ENCODE measurements at regions not wholly inside any gene's neighbourhood (a gene's known extent, or its start where the extent isn't known, plus 50 kb on each side); places are given as distances from the start of the nearest gene placed in this dataset.

DNA sequence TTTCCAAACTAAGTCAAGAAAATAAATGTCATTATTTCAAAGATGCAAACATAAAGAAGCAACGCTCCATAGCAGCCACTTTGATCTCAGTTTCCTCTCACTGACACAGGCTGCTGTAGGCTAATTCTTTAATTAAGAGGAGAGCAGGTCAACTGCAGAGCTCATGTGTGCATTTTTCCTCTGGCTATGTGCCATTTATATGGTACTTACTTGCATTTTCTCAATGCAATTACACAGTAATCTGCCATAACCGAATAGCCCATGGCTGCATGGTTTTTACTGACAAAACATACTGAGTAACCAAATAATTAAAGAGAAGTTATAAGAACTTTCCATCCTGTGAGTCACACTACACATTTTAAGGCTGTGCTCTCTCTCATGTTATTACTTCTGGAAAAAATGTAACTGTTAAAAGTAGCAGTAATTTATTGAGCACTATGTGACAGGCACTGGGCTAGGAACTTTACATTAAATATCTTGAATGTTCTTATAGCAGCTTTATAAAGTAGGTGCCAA lies 122.0 kb downstream of the ELAPOR2 start:
- Histone ChIP-seq H3K27me3 (ENCODE audit: control insufficient read depth, insufficient read depth, low read length) (no peaks in the 10 kb centered on the region), H3K9ac (ENCODE audit: low read length) (no peak overlapping the region), H3K4me1 (ENCODE audit: control insufficient read depth, insufficient read depth, low read length) (no peaks in the 10 kb centered on the region), H3K36me3 (ENCODE audit: control insufficient read depth, insufficient read depth, low read length) (no peaks in the 10 kb centered on the region), H3K4me3 (ENCODE audit: low read length) (no peak overlapping the region), H3K27ac (ENCODE audit: low read depth, low read length) (no peak overlapping the region)

DNA sequence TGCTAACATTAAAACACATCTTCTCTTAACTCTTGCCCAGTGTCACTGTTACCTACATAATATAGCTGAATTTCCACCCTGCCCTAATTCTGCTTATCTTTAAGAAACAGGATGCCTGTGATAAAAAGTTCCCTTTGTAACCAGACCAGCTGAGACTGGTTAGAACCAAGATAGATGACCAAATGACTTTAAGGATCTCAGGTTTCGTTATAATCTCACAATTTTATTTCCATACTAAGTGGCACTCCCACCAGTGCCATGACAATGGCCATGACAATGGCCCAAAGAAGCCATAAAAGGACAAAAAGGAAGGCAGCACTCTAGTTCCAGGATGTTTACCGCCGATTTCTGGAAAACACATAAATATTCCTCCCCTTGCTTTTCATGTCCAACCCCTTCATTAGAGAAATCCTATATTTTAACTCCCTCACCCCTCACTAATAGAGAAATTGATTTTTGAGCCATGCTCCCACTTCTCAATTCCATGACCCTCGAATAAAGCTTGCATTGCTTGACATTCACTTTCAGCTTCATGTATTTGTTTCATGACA lies 126.1 kb downstream of the ELAPOR2 start:
- Histone ChIP-seq H3K27me3 (ENCODE audit: control insufficient read depth, insufficient read depth, low read length) (no peaks in the 10 kb centered on the region), H3K4me1 (ENCODE audit: control insufficient read depth, insufficient read depth, low read length) (no peaks in the 10 kb centered on the region), H3K9ac (ENCODE audit: low read length) (no peak overlapping the region), H3K27ac (ENCODE audit: low read depth, low read length) (no peak overlapping the region), H3K36me3 (ENCODE audit: control insufficient read depth, insufficient read depth, low read length) (no peaks in the 10 kb centered on the region), H3K4me3 (ENCODE audit: low read length) (no peak overlapping the region)

DNA sequence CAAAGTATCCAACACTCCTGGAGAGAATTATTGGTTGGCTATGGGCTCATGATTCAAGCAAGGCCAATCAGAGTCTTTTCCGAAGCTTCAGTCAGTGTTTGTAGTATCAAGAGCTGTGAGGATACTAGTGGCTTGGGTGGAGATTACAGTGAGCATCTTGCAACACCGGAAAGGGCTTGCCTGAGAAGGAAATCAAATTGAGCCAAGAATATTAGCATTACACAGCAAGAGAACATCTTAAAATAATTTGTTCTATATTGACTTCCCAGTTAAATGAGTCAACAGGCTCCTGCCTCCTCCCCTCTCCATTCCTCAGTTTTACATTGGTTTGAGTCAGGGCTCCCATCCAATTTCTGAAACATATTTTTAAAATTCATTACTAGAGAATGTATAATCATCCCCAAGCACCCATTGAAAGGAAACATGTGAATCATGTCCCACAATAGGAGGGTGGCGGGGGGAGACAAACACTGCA lies 127.4 kb downstream of the ELAPOR2 start:
- no peak overlapping the region for H3K9ac ChIP-seq (ENCODE audit: low read length)
- H3K36me3 ChIP-seq (ENCODE audit: control insufficient read depth, insufficient read depth, low read length) = no peaks in the 10 kb centered on the region
- H3K4me3 ChIP-seq (ENCODE audit: low read length) = no peak overlapping the region
- H3K27me3 ChIP-seq (ENCODE audit: control insufficient read depth, insufficient read depth, low read length) = no peaks in the 10 kb centered on the region
- no peaks in the 10 kb centered on the region for H3K4me1 ChIP-seq (ENCODE audit: control insufficient read depth, insufficient read depth, low read length)
- H3K27ac ChIP-seq (ENCODE audit: low read depth, low read length) = no peak overlapping the region

DNA sequence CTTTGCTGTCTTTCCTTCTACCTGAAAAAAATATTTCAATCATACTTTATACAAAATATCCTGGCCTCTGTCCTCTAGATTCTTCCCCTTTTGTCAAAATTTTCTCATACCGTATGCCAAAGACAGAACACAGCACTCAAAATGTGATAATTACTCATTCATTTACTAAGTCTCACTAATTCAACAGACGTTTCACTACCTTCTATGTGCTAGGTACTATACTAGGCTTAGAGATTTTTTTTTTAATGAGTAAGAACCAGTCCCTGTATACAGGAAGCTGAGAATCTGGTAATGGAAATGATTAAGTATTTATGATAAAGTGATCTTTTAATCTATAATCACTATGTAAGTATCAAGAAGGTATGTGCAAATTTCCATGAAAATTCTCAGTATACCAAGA lies 128.0 kb downstream of the ELAPOR2 start:
- no peak overlapping the region for H3K27ac ChIP-seq (ENCODE audit: low read depth, low read length)
- H3K36me3 ChIP-seq (ENCODE audit: control insufficient read depth, insufficient read depth, low read length) = no peaks in the 10 kb centered on the region
- H3K27me3 ChIP-seq (ENCODE audit: control insufficient read depth, insufficient read depth, low read length) = no peaks in the 10 kb centered on the region
- no peaks in the 10 kb centered on the region for H3K4me1 ChIP-seq (ENCODE audit: control insufficient read depth, insufficient read depth, low read length)
- no peak overlapping the region for H3K9ac ChIP-seq (ENCODE audit: low read length)
- H3K4me3 ChIP-seq (ENCODE audit: low read length) = no peak overlapping the region

DNA sequence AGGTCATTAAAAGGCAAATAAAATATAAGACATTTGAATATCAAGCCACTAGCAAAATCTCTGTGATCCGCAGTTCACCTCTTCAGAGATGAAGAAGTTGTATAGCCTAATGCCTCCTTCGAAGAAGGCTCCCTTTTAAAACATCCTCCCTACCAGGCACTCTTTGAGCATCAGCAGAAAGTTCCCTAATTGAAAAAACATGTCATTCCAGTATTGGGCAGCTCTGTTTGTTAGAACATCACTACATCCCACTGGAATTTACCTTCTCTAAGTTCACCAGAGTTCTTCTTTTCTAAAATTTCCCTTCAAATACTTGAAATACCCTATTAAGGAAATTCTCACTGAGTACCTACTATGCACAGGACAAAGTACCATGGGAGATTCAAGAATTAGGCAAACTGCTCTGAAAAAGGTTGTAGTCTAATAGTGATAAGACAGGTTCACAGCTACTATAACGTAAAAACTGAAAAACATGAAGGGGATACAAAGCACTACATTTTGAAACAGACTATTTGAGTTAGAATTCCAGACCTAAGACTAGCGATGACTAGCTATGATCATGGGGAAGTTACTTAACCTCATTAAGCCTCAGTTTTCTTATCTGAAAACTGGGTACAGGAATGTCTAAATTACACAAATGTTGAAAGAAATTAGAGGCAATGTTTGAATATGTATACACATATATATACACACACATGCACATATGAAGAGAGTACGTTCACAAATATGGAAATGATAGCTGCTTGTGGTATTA lies 128.7 kb downstream of the ELAPOR2 start:
- H3K9ac ChIP-seq (ENCODE audit: low read length) = no peak overlapping the region
- no peaks in the 10 kb centered on the region for H3K4me1 ChIP-seq (ENCODE audit: control insufficient read depth, insufficient read depth, low read length)
- H3K36me3 ChIP-seq (ENCODE audit: control insufficient read depth, insufficient read depth, low read length) = no peaks in the 10 kb centered on the region
- no peak overlapping the region for H3K27ac ChIP-seq (ENCODE audit: low read depth, low read length)
- no peaks in the 10 kb centered on the region for H3K27me3 ChIP-seq (ENCODE audit: control insufficient read depth, insufficient read depth, low read length)
- H3K4me3 ChIP-seq (ENCODE audit: low read length) = no peak overlapping the region

DNA sequence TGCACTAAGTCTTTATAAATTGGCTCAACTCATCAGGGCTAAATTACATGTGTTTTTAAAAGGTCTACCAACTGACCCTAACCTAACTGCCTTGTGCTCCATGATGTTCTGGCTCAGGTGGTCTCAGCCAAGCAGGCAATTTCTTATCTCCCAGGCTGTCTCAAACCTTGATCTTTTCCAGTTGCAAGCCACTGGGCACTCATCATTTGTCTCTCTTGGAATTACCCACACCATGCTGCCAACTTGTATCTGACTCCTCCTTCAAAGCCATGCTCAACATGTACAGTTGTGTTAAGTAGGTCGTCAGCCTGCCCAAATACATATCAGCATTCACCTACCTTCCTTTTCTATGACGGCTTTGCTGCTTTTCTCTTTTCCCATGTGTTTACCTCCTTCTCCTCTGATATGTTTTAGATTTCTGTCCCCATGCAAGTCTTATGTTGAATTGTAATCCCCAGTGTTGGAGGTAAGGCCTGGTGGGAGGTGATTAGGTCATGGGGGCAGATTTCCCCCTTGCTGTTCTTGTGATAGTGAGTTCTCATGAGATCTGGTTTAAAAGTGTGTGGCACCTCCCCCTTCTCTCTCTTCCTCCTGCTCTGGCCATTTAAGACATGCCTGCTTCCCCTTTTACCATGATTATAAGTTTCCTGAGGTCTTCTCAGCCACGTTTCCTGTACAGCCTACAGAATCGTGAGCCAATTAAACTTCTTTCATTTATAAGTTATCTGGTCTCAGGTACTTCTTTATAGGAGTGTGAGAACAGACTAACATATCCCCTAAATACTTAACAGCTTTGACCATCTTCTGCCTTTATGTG lies 130.0 kb downstream of the ELAPOR2 start:
- Histone ChIP-seq H3K9ac (ENCODE audit: low read length) (no peak overlapping the region), H3K4me1 (ENCODE audit: control insufficient read depth, insufficient read depth, low read length) (no peaks in the 10 kb centered on the region), H3K36me3 (ENCODE audit: control insufficient read depth, insufficient read depth, low read length) (no peaks in the 10 kb centered on the region), H3K4me3 (ENCODE audit: low read length) (no peak overlapping the region), H3K27me3 (ENCODE audit: control insufficient read depth, insufficient read depth, low read length) (no peaks in the 10 kb centered on the region), H3K27ac (ENCODE audit: low read depth, low read length) (no peak overlapping the region)

DNA sequence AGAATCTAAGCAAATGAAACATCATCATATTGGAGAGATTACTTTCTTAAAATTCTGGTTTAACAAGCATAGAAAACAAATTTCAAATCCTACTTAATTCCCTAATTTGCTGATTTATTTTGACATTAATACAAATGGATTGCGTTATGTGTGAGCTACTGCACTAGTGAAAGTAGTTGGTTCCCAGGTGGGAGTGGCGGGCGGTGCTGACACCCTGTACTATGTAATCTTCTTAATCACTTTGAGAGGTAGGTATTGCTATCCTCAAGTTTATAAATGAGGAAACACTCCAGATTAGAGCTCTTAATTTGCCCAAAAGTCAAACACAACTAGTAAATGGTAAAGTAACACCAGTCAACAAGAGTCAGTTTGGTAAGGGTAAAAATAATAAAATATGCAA lies 131.1 kb downstream of the ELAPOR2 start:
- Histone ChIP-seq H3K4me3 (ENCODE audit: low read length) (no peak overlapping the region), H3K9ac (ENCODE audit: low read length) (no peak overlapping the region), H3K27me3 (ENCODE audit: control insufficient read depth, insufficient read depth, low read length) (no peaks in the 10 kb centered on the region), H3K36me3 (ENCODE audit: control insufficient read depth, insufficient read depth, low read length) (no peaks in the 10 kb centered on the region), H3K4me1 (ENCODE audit: control insufficient read depth, insufficient read depth, low read length) (no peaks in the 10 kb centered on the region), H3K27ac (ENCODE audit: low read depth, low read length) (no peak overlapping the region)

DNA sequence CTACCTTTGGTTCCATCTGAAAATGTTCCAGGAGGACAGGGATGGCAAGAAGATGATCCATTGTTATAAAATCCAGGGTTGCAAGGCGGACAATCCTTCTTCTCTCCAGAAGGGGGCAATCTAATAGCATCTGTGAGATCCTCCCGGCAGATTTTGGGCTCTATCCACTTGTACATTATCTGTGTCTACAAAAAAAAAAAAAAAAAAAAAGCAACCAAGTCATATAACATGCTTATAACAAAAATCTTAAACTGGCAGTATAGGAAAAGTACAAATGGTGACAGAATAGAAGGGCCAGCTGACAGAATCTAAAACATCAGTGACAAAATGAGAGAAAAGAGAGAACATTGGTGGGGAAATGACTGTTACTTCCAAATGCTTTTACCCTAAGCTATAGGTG lies 132.7 kb downstream of the ELAPOR2 start:
- H3K27ac ChIP-seq (ENCODE audit: low read depth, low read length) = no peak overlapping the region
- no peaks in the 10 kb centered on the region for H3K27me3 ChIP-seq (ENCODE audit: control insufficient read depth, insufficient read depth, low read length)
- no peak overlapping the region for H3K4me3 ChIP-seq (ENCODE audit: low read length)
- H3K9ac ChIP-seq (ENCODE audit: low read length) = no peak overlapping the region
- H3K36me3 ChIP-seq (ENCODE audit: control insufficient read depth, insufficient read depth, low read length) = no peaks in the 10 kb centered on the region
- H3K4me1 ChIP-seq (ENCODE audit: control insufficient read depth, insufficient read depth, low read length) = no peaks in the 10 kb centered on the region

DNA sequence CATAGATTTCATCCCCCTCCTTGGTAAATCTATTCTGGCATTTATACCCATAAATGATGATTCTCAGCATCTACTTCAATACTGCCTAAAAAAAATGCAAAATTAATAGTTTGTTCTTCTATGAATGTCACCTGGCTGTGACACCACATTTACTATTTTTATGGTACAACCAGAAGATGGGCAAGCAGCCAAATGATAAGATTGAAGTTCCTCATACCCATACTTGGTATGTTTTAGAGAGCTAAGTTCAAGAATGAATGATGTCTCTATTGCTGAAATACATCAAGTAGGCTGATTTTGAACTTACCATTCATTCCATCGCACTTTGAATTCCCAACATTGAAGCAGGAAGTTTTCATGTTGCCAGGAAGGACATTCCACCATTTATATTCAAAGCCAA lies 134.2 kb downstream of the ELAPOR2 start:
- no peak overlapping the region for H3K4me3 ChIP-seq (ENCODE audit: low read length)
- no peaks in the 10 kb centered on the region for H3K36me3 ChIP-seq (ENCODE audit: control insufficient read depth, insufficient read depth, low read length)
- no peak overlapping the region for H3K27ac ChIP-seq (ENCODE audit: low read depth, low read length)
- H3K9ac ChIP-seq (ENCODE audit: low read length) = no peak overlapping the region
- H3K27me3 ChIP-seq (ENCODE audit: control insufficient read depth, insufficient read depth, low read length) = no peaks in the 10 kb centered on the region
- no peaks in the 10 kb centered on the region for H3K4me1 ChIP-seq (ENCODE audit: control insufficient read depth, insufficient read depth, low read length)

DNA sequence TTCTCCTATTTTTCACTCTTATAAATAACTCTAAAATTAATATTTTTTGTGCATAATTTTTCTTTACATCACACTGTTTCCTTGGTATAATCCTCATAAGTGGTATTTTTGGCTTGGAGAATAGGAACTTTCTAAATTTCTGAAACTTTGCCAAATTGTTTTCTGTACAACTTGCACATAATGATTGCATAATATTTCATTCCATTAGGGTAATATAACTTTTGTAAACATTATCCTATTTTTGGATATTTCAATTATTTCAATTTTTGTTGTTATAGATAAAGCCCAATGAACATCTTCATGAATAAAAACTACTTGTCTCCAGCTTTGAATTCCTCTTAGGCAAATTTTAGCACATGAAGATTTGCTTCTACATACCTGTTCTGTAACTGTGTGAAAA lies 135.9 kb downstream of the ELAPOR2 start:
- no peak overlapping the region for H3K9ac ChIP-seq (ENCODE audit: low read length)
- H3K4me3 ChIP-seq (ENCODE audit: low read length) = no peak overlapping the region
- H3K27me3 ChIP-seq (ENCODE audit: control insufficient read depth, insufficient read depth, low read length) = no peaks in the 10 kb centered on the region
- H3K36me3 ChIP-seq (ENCODE audit: control insufficient read depth, insufficient read depth, low read length) = no peaks in the 10 kb centered on the region
- no peak overlapping the region for H3K27ac ChIP-seq (ENCODE audit: low read depth, low read length)
- no peaks in the 10 kb centered on the region for H3K4me1 ChIP-seq (ENCODE audit: control insufficient read depth, insufficient read depth, low read length)

DNA sequence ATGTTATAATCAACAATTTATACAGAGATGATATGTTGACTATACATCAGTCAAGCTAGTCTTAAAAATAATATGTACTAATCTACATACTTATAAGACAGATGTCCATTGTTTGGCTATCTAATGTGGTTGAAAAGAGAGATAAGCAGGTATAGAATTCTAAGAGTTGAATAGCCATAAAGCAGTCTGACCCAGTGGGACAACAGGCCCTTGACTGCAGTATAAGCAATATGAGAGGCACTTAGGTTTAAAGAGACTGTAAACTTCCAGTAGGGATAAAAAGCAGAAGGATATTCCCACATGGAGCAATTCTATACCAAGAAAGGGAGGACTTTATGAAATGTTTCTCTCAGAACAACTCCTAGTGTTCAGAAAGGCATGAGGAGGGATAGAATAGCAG lies 139.3 kb downstream of the ELAPOR2 start:
- Histone ChIP-seq H3K36me3 (ENCODE audit: control insufficient read depth, insufficient read depth, low read length) (no peaks in the 10 kb centered on the region), H3K4me3 (ENCODE audit: low read length) (no peak overlapping the region), H3K27ac (ENCODE audit: low read depth, low read length) (no peak overlapping the region), H3K27me3 (ENCODE audit: control insufficient read depth, insufficient read depth, low read length) (no peaks in the 10 kb centered on the region), H3K9ac (ENCODE audit: low read length) (no peak overlapping the region), H3K4me1 (ENCODE audit: control insufficient read depth, insufficient read depth, low read length) (no peaks in the 10 kb centered on the region)

DNA sequence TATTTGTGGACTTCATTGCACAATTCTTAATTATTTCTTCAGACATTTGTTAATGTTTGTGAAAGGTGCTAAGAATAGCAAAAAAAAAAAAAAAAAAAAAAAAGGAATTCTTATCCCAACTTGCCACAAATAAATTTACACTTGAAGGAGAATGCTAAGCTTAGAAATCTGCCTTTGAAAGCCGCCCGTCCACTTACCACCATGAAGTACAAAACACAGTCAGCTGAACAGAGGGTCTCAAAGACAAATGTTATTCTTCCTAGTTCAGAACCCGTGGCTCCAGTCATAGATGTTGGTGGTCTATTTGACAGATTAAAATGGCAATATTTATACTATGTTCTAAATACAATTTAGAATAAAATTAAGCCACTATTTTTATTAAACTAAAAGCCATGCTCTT lies 141.2 kb downstream of the ELAPOR2 start:
- no peaks in the 10 kb centered on the region for H3K27me3 ChIP-seq (ENCODE audit: control insufficient read depth, insufficient read depth, low read length)
- H3K4me1 ChIP-seq (ENCODE audit: control insufficient read depth, insufficient read depth, low read length) = no peaks in the 10 kb centered on the region
- no peak overlapping the region for H3K4me3 ChIP-seq (ENCODE audit: low read length)
- no peak overlapping the region for H3K9ac ChIP-seq (ENCODE audit: low read length)
- H3K27ac ChIP-seq (ENCODE audit: low read depth, low read length) = no peak overlapping the region
- H3K36me3 ChIP-seq (ENCODE audit: control insufficient read depth, insufficient read depth, low read length) = no peaks in the 10 kb centered on the region

All from rectal smooth muscle tissue (tissue), 1 donor.